SK-MEL-5 (cell line): ENCODE measurements at regions not wholly inside any gene's neighbourhood (a gene's known extent, or its start where the extent isn't known, plus 50 kb on each side); places are given as distances from the start of the nearest gene placed in this dataset.

Source experiments
- DNase-seq: peaks from one replicate; pipeline ENCODE4 v3.0.0-alpha.2; 2016; ENCODE audit warnings: low read depth, low spot score
- in situ Hi-C: cut with HindIII; loops from 2 replicates; pipeline ENCODE4 v1.10.0; 2016; ENCODE audit warnings: low sequenced_read_pairs, high pct_unique_total_duplicates, low pct_unique_long_range_greater_than_20kb

DNA sequence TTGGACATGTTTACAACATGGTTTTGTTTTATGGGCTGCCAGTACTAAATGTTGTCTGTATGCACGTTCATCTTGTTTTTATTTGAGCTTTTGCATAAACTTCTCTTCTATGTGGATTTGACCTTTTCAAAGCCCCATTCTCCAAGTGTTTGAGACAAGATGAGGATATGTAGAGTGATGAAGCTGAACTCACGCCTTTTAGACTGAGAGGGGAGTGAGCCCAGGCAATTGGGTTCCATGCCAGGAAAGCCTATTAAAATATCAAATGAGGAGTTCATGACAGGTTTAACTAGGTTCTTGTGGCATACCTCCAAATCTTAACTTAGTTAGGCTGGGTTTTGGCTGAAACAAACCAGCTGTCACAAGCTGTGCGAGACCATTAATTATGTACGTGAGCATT, 170.4 kb upstream of the LDB2 start:
- in situ Hi-C loops = no loop called here
- DNase-seq = no peak

DNA sequence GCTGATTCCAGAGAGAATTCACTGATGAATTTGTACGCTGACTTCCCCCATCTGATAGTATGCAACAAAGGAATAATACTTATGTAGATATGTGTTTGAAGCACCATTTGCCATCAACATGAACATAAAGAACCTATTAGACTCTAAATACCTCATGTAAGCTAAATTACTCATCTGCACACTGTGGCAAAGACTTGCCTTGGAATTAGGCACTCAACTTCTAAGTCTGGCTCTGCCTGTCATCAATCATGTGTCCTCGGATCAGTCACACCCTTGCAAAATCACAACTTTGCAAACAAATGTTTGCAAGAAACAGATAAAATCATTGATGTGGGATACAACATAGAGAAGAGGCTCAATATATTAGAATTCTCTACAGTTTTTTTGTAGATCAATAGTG, 169.9 kb upstream of the LDB2 start:
- DNase-seq = no peak

DNA sequence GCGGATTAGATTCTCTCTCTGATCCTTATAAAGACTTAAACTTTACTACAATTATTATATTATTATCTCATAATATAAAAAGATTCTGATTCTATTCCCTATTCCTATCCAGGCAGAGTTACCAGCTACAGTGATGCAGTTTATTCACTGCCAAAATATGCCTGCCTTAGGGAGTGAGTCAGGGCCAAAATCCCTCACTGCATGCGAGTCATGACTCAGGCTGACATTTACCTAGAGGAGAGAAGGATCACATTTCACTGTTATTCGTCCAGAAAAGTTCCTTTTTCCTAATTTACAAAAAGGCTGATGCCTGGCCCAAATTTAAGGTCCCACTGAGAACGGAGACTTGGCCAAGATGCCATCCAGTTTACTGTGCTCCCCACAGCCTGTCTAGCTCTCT, 168.5 kb upstream of the LDB2 start:
- DNase-seq = no peak
- in situ Hi-C loops = no loop called here

More for the DNA sequence above, 169.9 kb upstream of the LDB2 start:
- in situ Hi-C loops = no loop called here

DNA sequence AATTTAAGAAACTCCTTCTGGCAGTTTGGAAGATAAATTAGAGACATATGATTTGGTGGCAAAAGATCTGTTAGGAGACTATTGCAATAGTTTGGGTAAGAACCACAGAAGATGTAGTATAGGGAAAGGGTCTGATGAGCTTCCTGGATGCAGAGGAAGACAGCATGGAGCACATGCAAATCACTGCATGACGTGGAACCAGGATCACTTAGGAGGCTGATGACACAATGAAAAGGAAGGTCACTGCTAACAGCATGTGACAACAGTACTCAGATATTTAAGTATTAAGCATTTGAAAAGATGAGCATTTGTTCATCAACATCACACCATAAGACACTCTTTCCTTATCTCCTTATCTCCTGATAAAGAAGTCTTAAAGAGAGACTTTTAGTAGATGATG, 167.8 kb upstream of the LDB2 start:
- in situ Hi-C loops = no loop called here
- no peak for DNase-seq

DNA sequence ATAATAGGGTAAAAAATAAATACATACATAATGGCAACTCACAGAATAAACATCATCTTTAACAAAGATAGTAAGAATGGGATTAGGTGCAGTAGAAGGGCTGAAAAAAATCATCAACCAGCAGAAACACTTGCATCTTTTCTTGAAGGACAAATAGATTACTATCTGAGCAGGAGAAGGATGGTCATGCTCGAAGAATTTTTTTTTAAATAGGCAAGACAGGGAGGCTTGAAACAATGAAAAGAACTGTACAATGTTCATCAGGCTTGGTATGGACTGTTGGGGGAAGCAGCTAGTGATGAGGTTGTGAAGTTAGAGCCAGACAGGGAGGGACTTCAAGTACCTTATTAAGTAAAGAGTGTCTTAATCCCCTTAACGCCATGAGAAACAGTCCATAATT, 167.4 kb upstream of the LDB2 start:
- in situ Hi-C loops = no loop called here
- DNase-seq = no peak

DNA sequence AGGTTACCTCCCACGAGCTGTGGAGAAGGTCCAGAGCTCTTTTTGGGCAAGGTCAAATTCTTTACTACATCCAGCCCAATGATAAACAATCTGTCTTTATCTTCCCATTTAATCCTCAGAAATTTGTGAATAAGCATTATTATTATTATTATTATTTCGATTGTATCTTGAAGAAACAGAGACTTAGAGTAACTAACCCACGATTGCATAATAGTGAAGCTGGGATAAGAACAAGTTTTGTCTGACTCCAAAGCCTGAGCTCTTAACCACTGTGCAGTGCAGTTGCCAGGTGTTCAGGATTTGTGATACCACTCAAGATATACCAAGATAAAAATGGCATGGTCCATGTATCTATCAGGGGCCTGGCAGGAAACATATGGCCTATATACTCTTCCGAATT, 166.5 kb upstream of the LDB2 start:
- no peak for DNase-seq
- in situ Hi-C loops = no loop called here

DNA sequence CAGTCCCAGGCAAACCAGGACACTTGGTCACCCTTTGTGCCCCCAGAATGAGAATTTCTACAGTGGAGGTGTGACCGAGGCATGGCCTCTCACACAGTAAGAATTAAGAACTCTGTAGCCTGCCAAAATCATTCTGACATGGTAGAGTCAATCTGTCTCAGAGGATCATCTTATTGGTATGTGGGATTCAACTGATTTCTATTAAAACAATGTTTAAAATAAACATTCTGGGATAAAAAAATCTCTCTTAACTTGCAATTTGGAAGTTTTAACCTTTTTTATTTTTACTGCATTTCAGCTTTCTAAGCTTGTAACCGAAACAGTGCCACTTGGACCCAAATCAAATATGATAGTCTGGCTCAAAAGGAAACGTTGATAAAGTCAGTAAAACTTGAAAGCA, 165.4 kb upstream of the LDB2 start:
- in situ Hi-C loops = no loop called here
- no peak for DNase-seq

DNA sequence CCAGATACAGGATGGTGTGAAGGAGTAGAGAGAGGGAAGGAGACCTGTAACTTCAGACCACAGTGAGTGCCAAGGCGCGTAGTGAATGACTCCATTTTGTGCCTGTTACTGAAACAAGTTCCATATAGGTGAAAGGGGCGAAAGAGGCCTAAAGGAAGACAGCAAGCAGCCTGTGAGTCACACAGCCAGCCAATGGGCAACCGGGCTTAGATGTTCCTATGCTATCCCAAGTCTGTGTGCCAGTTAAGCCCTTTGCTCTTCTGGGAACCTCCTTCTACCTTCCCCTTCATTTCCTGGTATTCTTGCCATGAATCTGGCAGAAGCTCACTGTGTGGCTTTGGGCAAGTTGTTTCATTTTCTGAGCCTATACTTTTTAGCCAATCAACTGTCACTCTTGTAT, 161.8 kb upstream of the LDB2 start:
- in situ Hi-C loops = no loop called here
- DNase-seq = no peak

DNA sequence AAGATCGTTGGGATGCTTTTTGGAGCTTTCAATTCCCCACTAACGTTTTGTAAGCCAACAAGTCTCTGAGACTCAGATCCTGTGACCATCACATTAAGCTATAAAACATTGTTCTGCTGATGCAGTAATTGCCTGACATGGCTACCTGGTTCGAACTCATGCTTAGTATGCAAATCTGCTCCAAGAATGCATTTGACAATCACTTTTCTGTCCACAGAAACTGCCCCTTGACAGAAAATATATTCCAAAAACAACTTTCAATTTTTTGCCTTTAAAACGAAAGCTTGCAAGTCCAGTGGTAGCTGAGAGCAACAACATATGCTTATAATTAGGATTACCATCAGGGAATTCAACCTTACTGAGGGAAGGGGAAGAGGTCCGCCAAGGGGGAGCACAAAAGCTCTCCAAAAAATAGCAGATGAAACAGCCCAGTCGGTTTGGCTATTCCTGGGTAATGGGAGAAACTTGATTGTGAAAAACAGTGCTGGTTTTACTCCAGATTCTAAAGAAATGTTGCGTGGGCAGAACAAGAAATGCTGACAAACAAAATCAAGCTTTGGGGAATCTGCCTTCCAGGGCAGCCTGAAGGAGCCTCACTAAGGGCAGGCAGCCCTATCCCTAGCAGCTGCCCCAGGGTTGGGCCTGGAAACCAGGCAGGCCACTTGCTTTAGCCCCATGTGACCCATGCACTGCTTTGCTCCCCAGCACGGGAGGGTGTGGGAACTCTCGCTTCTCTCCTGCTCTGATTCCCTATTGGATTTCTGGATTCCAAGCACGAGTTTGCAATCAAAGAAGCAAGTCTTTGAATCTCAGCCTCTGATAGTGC, 160.7 kb upstream of the LDB2 start:
- DNase-seq = no peak
- in situ Hi-C loops = no loop called here

DNA sequence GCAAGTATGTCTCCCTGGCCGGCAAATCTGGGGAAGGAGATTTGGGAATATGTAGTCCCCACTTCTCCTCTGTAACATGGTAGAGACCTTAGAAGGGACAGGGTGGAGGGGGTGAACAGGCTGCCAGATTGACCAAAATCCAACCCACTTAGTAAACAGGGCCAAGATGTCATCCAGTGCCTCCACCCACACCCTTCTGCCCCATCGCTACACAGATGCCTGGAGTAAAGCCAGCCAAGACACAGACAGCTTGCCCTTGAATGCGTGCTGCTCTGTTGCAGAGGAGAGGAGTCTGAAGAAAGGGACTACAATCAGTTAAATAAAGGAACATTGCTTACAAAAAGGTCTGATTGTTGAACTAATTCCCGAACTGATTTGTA, 160.1 kb upstream of the LDB2 start:
- in situ Hi-C loops = no loop called here
- no peak for DNase-seq

DNA sequence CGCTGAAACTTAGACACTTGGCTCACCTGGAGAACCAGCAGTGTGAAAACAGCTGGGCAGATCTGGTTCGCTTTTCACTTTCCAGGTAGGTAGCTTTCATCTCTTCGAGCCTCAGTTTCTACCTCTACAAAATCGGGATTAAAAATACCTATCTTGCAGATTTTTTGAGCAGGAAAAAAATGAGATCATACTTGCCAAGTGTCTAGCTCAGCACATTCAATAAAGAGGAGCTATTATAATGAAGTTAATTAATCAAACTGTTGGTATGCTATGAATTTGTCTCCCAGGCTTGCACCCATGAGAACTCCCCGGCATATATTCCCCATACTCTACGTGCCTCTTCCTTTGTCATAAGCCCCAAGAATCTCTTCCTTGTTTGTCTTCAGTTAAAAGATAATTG, 158.6 kb upstream of the LDB2 start:
- in situ Hi-C loops = no loop called here
- DNase-seq = no peak

DNA sequence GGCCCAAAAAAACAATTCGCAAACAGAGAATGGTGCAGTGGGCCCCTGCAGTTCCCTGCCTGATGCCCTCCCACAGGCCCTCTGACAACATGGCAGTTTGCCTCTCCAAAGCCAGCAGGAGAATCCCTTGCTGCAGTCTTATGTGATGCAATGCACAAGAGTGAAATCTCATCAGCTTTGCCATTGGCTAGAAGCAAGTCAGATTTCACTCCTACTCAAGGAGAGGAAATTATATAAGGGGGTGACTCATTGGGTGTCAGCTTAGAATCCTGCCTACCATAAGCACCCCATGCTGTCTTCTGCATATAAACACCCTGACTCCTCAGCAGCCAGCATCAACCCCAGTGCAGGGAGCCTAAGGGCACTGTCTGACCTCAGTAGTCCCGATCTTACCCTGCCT, 157.3 kb upstream of the LDB2 start:
- in situ Hi-C loops = no loop called here
- no peak for DNase-seq

DNA sequence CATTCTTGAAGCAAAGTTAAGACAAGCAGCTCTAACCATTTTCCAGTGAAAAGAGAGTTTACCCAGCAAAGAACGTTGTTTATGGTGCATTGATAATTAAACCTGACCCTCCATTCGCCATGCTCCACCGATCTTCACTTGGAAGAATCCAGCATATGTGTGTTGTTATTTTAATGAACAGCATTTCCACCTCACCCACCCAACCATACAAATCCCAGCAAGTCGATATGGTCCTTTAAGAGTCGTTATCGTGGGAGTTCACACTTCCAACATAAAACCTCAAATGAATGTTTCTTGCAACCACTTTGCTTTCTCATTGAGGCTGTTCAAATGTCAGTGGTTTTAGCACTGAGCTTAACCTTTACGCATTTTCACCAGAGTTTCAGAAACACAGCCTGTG, 147.4 kb upstream of the LDB2 start:
- in situ Hi-C loops = no loop called here
- DNase-seq = no peak

DNA sequence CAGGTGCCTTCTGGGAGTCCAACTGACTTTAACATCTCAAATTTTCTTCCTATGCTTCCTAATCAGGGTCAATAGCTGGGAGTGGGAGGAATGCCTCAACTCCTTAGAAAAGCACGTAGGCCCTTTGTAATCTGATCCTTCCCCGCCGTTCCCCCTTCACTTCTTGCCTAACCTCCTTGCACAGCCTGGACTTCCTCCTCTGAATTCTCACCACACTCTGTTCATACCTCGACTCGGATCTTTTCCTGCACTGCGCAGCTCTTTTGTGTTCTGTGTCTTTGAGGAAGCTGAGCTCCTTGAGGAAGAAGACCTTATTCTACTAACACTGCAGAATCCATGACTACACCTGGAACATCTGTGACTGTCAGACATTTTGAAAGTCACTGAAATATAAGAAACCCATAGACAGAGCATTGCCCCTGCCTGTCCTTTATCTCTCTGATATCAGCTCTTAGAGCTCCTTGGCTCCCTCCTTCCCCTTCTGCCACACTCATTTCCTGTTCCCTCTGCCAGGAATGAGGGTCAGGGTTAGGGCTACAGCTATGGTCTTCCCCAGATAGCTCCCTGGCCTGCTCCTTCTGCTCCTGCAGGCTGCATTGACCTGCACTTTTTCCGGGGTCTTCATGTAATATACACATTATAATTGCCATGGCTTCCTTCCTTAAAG, 140.2 kb upstream of the LDB2 start:
- in situ Hi-C loops = no loop called here
- DNase-seq = no peak

DNA sequence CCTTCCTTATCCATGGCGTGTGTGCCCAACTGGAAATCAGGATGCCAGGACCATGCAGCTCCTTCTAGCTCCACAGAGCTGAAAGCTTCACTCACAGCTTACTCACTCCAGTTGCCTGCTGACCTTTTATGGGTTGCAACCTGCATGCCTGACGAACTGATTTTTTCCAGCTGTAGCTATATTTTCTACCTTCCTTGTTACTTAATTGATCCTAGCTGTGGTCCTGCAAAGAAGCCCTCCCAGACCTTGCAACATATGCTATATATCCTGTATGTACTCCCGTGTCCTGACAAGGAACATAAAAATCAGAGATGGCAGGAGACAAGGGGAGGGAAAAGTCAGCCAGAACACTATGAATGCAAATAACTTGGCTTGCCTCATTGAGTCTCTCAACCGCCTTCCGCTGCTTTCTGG, 135.3 kb upstream of the LDB2 start:
- DNase-seq = no peak
- in situ Hi-C loops = no loop called here

DNA sequence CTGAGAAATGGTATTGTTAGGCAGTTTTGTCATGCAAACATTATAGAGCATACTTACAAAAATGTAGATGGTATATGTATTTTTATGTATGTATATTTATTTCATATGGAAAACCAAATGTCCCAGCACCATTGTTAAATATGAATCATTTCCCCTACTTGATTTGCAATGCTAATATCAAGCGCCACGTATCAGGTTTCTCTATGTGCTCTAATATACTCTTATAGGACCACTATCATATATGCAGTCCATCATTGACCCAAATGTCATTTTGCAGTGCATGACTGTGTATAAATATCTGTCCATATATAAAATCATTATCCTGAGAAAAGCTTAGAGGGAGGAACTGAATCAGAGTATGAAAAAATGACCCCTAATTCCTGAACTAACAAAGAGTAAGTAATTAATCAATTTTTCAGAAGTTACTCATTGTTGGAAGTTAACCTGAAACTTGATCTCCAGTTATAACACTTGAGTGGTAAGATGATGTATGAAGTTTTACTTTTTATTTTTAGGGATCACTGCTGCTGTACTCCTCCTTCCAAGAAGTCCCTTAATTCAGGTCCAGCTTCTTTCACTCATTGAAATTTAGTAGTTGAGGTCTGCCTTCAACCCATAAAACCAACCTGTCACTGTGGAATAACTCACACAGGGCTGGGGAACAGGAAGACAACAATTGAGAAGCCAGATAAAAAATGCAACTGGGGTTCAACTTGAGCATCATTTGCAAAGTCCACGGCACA, 134.8 kb upstream of the LDB2 start:
- in situ Hi-C loops = no loop called here
- DNase-seq = no peak

DNA sequence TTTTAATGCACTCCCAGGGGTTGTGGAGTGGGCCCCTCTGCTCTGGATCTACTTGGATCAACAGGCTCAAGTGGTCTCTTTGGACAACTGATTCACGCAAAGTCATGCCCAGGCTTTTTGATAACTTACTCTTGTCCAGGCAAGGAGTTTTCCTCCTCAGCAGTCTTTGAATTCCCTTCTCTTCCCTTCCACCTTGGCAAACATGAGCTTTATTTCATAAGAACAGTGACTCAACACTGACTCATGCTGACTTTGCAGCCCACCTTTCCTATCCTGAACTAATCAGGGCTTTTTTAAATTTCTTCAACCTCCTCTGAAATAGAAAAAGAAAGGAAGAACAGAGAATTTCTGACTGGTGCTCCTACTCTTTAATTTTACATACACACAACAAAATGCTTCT, 132.1 kb upstream of the LDB2 start:
- in situ Hi-C loops = no loop called here
- no peak for DNase-seq

DNA sequence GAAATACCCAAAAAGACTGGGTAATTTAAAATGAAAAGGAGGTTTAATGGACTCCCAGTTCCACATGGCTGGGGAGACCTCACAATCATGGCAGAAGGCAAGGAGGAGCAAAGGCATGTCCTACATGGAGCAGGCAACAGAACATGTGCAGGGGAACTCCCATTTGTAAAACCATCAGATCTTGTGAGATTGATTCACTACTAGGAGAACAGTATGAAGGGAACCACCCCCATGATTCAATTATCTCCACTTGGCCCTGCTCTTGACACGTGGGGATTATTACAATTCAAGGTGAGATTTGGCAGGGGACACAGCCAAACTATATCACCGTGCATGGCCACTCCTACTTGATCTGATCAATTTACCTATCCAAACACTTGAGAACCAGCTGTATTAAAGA, 131.5 kb upstream of the LDB2 start:
- DNase-seq = no peak
- in situ Hi-C loops = no loop called here

DNA sequence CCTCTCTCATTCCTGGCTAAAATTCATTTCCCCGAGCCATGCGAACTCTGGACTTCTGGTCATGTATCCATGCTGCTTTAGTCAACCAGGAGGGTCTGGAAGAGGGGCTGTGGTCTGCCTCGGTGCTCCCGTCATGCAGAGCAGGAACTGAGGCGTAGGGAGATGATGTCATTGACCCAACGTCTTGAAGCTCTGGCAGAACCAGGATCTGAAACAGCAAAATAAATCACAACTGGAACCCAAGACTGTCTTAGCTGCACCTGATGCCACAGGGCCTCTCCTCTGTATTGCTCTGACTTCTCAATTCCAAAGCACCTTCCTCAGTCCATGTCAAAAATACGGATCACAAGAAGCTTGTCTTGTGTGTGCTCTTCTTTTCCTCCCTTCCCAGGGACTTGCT, 131.0 kb upstream of the LDB2 start:
- in situ Hi-C loops = no loop called here
- no peak for DNase-seq
